Astrocyte (in vitro differentiated cells and primary cell): ENCODE measurements at regions not wholly inside any gene's neighbourhood (a gene's known extent, or its start where the extent isn't known, plus 50 kb on each side); places are given as distances from the start of the nearest gene placed in this dataset.
"Not testable (repeated sequence)": the region's sequence is repeated elsewhere in the genome, so short reads cannot be mapped to it uniquely, and the experiment has no call there.

Experiments
- DNase-seq: peaks from one replicate; pipeline ENCODE4 v3.0.0-alpha.2; 2010; ENCODE audit warnings: low read depth
- FAIRE-seq: peaks from 2 replicates; lab custom pipeline; 2011; peaks lifted over from hg19 to GRCh38; lab: Jason Lieb, UNC
- H2AFZ ChIP-seq: 2 replicates; pipeline ENCODE4 v1.6.0; 2012; ENCODE audit warnings: low read depth, low read length, inconsistent platforms
- H3K27ac ChIP-seq: 2 replicates; pipeline ENCODE4 v1.5.1; 2011; ENCODE audit warnings: low read depth, low read length, inconsistent platforms
- H3K27me3 ChIP-seq: 2 replicates; pipeline ENCODE4 v1.6.0; 2011; ENCODE audit warnings: low read length, inconsistent platforms; ENCODE audit not compliant: insufficient read depth
- H3K36me3 ChIP-seq: 2 replicates; pipeline ENCODE4 v1.5.1; 2011; ENCODE audit warnings: low read length, inconsistent platforms; ENCODE audit not compliant: insufficient read depth
- H3K4me1 ChIP-seq: 2 replicates; pipeline ENCODE4 v1.5.1; 2011; ENCODE audit warnings: low read length, inconsistent platforms; ENCODE audit not compliant: insufficient read depth
- H3K4me2 ChIP-seq: 2 replicates; pipeline ENCODE4 v1.6.0; 2012; ENCODE audit warnings: low read length, inconsistent platforms
- H3K4me3 ChIP-seq: 2 replicates; pipeline ENCODE4 v1.5.1; 2011; ENCODE audit warnings: low read depth, mild to moderate bottlenecking, low read length, inconsistent platforms; ENCODE audit not compliant: insufficient read depth
- H3K79me2 ChIP-seq: 2 replicates; pipeline ENCODE4 v1.6.0; 2012; ENCODE audit warnings: mild to moderate bottlenecking, low read length, inconsistent platforms; ENCODE audit not compliant: insufficient read depth
- H3K9ac ChIP-seq: 2 replicates; pipeline ENCODE4 v1.6.0; 2012; ENCODE audit warnings: mild to moderate bottlenecking, low read length, inconsistent platforms
- H3K9me3 ChIP-seq: 2 replicates; pipeline ENCODE4 v1.5.1; 2012; ENCODE audit warnings: low read depth, mild to moderate bottlenecking, low read length, inconsistent platforms; ENCODE audit not compliant: insufficient read depth
- H4K20me1 ChIP-seq: 2 replicates; pipeline ENCODE4 v1.6.0; 2012; ENCODE audit warnings: low read length, inconsistent platforms; ENCODE audit not compliant: insufficient read depth
- H3K27ac Mint-ChIP-seq: one replicate; pipeline ENCODE4 v1.8.0; 2021; ENCODE audit warnings: mild to moderate bottlenecking, mixed read lengths; ENCODE audit not compliant: unreplicated experiment
- H3K27me3 Mint-ChIP-seq: one replicate; pipeline ENCODE4 v1.8.0; 2021; ENCODE audit warnings: low read depth, mixed read lengths; ENCODE audit not compliant: unreplicated experiment
- H3K36me3 Mint-ChIP-seq: one replicate; pipeline ENCODE4 v1.8.0; 2021; ENCODE audit warnings: low read depth, mixed read lengths; ENCODE audit not compliant: unreplicated experiment
- H3K4me1 Mint-ChIP-seq: one replicate; pipeline ENCODE4 v1.8.0; 2021; ENCODE audit warnings: low read depth, mixed read lengths; ENCODE audit not compliant: unreplicated experiment
- H3K4me3 Mint-ChIP-seq: one replicate; pipeline ENCODE4 v1.8.0; 2021; ENCODE audit warnings: mild to moderate bottlenecking, moderate library complexity, mixed read lengths; ENCODE audit not compliant: unreplicated experiment
- H3K9me3 Mint-ChIP-seq: one replicate; pipeline ENCODE4 v1.8.0; 2021; ENCODE audit warnings: mild to moderate bottlenecking, mixed read lengths; ENCODE audit not compliant: unreplicated experiment
- CTCF ChIP-seq: IDR thresholded peaks from 2 replicates; pipeline ENCODE4 v1.5.1; 2011; ENCODE audit warnings: low read depth, mild to moderate bottlenecking, inconsistent platforms, low read length, moderate library complexity; ENCODE audit not compliant: insufficient read depth
- EZH2 ChIP-seq: IDR thresholded peaks from 2 replicates; pipeline ENCODE4 v1.6.1; 2012; ENCODE audit warnings: mild to moderate bottlenecking, low read length, inconsistent platforms; ENCODE audit not compliant: insufficient read depth

GRCh38 chr9:85439791-85440190 lies 302.0 kb downstream of the AGTPBP1 start:
- Histone ChIP-seq H3K4me3 (no peak overlapping the region), H3K4me1 (no peaks in the 10 kb centered on the region), H2AFZ (no peak overlapping the region), H3K9me3 (no peaks in the 10 kb centered on the region), H3K9ac (no peak overlapping the region), H3K79me2 (no peaks in the 10 kb centered on the region), H3K4me2 (no peak overlapping the region), H3K27me3 (no peaks in the 10 kb centered on the region), H3K36me3 (no peaks in the 10 kb centered on the region), H3K27ac (no peak overlapping the region), H4K20me1 (no peaks in the 10 kb centered on the region)
- H3K27me3 Mint-ChIP-seq: peaks cover 22% of the 10 kb centered on the region
- H3K36me3 Mint-ChIP-seq: no peaks in the 10 kb centered on the region
- no peak for FAIRE-seq
- H3K4me1 Mint-ChIP-seq: no peaks in the 10 kb centered on the region
- no peak overlapping the region for H3K27ac Mint-ChIP-seq
- H3K4me3 Mint-ChIP-seq: no peak overlapping the region
- peaks cover 9% of the 10 kb centered on the region for H3K9me3 Mint-ChIP-seq
- no peak for DNase-seq
- TF ChIP-seq EZH2 (no peak), CTCF (no peak)

GRCh38 chr9:85433956-85434355 lies 307.8 kb downstream of the AGTPBP1 start:
- H3K4me3 ChIP-seq, H3K4me1 ChIP-seq, H3K4me1 Mint-ChIP-seq, H3K36me3 Mint-ChIP-seq, DNase-seq, H4K20me1 ChIP-seq, H3K79me2 ChIP-seq, H3K9ac ChIP-seq, FAIRE-seq, H2AFZ ChIP-seq, H3K4me3 Mint-ChIP-seq, H3K36me3 ChIP-seq, H3K27ac ChIP-seq, H3K27me3 ChIP-seq, H3K27ac Mint-ChIP-seq, H3K9me3 ChIP-seq, H3K4me2 ChIP-seq: not testable (repeated sequence)
- H3K27me3 Mint-ChIP-seq: peaks cover 19% of the 10 kb centered on the region
- H3K9me3 Mint-ChIP-seq: peaks cover 11% of the 10 kb centered on the region

GRCh38 chr9:85433551-85433950 lies 308.2 kb downstream of the AGTPBP1 start:
- not testable (repeated sequence) for H3K9me3 Mint-ChIP-seq, FAIRE-seq, DNase-seq, H3K27ac ChIP-seq, H3K9me3 ChIP-seq, H3K4me3 ChIP-seq, H3K9ac ChIP-seq, H3K4me1 Mint-ChIP-seq, H3K4me2 ChIP-seq, H3K4me3 Mint-ChIP-seq, H3K79me2 ChIP-seq, H4K20me1 ChIP-seq, H3K36me3 Mint-ChIP-seq, H3K27me3 ChIP-seq, H3K27ac Mint-ChIP-seq, H3K4me1 ChIP-seq, H3K36me3 ChIP-seq, H2AFZ ChIP-seq
- H3K27me3 Mint-ChIP-seq: peaks cover 20% of the 10 kb centered on the region

- no peak overlapping the region for H3K27ac Mint-ChIP-seq
- no peak for FAIRE-seq
- no peaks in the 10 kb centered on the region for H4K20me1 ChIP-seq
- no peaks in the 10 kb centered on the region for H3K36me3 ChIP-seq
- no peaks in the 10 kb centered on the region for H3K79me2 ChIP-seq
- no peak overlapping the region for H3K4me3 ChIP-seq
- no peak overlapping the region for H3K9ac ChIP-seq
- no peaks in the 10 kb centered on the region for H3K36me3 Mint-ChIP-seq
- peaks cover 4% of the 10 kb centered on the region for H3K4me1 Mint-ChIP-seq
- H3K4me1 ChIP-seq: peaks cover 4% of the 10 kb centered on the region
- H3K9me3 ChIP-seq: no peaks in the 10 kb centered on the region
- no peak for DNase-seq
- no peak overlapping the region for H2AFZ ChIP-seq
- peaks cover 8% of the 10 kb centered on the region for H3K9me3 Mint-ChIP-seq
- H3K4me3 Mint-ChIP-seq: no peak overlapping the region
- no peak for TF ChIP-seq CTCF
- TF ChIP-seq EZH2: no peak
- peaks cover 20% of the 10 kb centered on the region for H3K27me3 Mint-ChIP-seq
- H3K27me3 ChIP-seq: peaks cover 5% of the 10 kb centered on the region
- no peak overlapping the region for H3K27ac ChIP-seq
- no peak overlapping the region for H3K4me2 ChIP-seq
Observed at GRCh38 chr9:85433046-85433445, 308.7 kb downstream of the AGTPBP1 start.
